Calu3 (cell line): ENCODE measurements at regions not wholly inside any gene's neighbourhood (a gene's known extent, or its start where the extent isn't known, plus 50 kb on each side); places are given as distances from the start of the nearest gene placed in this dataset.

Experiments used
- BruUV-seq: library from RNA; stranded (reverse); fragments of 400-500 nt; replicated peaks from 2 replicates; lab custom pipeline; 2021; lab: Mats Ljungman, UMichigan
- CTCF ChIA-PET: fragments of 300-600 bp; sonication (Branson Sonifier 250); formaldehyde crosslinking; loops from one replicate; lab custom pipeline; 2022; ENCODE audit warnings: antibody characterized with exemption; lab: Charles Lee
- DNase-seq: peaks from one replicate; pipeline ENCODE4 v3.0.0; 2022
- H3K27ac Mint-ChIP-seq: one replicate; pipeline ENCODE4 v1.8.0; 2022; ENCODE audit warnings: mixed read lengths; ENCODE audit not compliant: unreplicated experiment
- H3K27me3 Mint-ChIP-seq: one replicate; pipeline ENCODE4 v1.8.0; 2022; ENCODE audit warnings: mixed read lengths; ENCODE audit not compliant: unreplicated experiment
- H3K36me3 Mint-ChIP-seq: one replicate; pipeline ENCODE4 v1.8.0; 2022; ENCODE audit warnings: mild to moderate bottlenecking, moderate library complexity, mixed read lengths; ENCODE audit not compliant: insufficient read depth, unreplicated experiment
- H3K4me1 Mint-ChIP-seq: one replicate; pipeline ENCODE4 v1.8.0; 2022; ENCODE audit warnings: mild to moderate bottlenecking, low read depth, mixed read lengths; ENCODE audit not compliant: unreplicated experiment
- H3K4me3 Mint-ChIP-seq: one replicate; pipeline ENCODE4 v1.8.0; 2022; ENCODE audit warnings: mild to moderate bottlenecking, low read depth, moderate library complexity, mixed read lengths; ENCODE audit not compliant: unreplicated experiment
- H3K9me3 Mint-ChIP-seq: one replicate; pipeline ENCODE4 v1.8.0; 2022; ENCODE audit warnings: low read depth, mixed read lengths; ENCODE audit not compliant: unreplicated experiment
- CTCF ChIP-seq: fragments of 200-600 bp; IDR thresholded peaks from one replicate; pipeline ENCODE4 v1.8.0; 2022; ENCODE audit warnings: antibody characterized with exemption; ENCODE audit not compliant: unreplicated experiment
- intact Hi-C: fragments of 100-400 bp; cut with micrococcal nuclease; formaldehyde crosslinking; loops from one replicate; pipeline ENCODE4 v1.10.0; 2022; ENCODE audit not compliant: unreplicated experiment

GRCh38 chr15:24899367-24899766, 55.4 kb upstream of the SNRPN start:
- no peaks in the 10 kb centered on the region for H3K27me3 Mint-ChIP-seq
- TF ChIP-seq CTCF = no peak
- no TSS peak for BruUV-seq
- H3K4me1 Mint-ChIP-seq = no peaks in the 10 kb centered on the region
- H3K36me3 Mint-ChIP-seq = no peaks in the 10 kb centered on the region
- H3K27ac Mint-ChIP-seq = no peak overlapping the region
- H3K4me3 Mint-ChIP-seq = no peak overlapping the region
- intact Hi-C loops = no loop called here
- DNase-seq = no peak
- CTCF ChIA-PET = no interaction called here
- peaks cover 3% of the 10 kb centered on the region for H3K9me3 Mint-ChIP-seq

GRCh38 chr15:24899795-24900194, 55.0 kb upstream of the SNRPN start:
- CTCF ChIA-PET = interaction anchor here (0.5 kb wide), 1 partner anchor 1270 kb away, joined by 3 read pairs; no protein-coding TSS in a partner anchor
- peaks cover 3% of the 10 kb centered on the region for H3K9me3 Mint-ChIP-seq
- no peaks in the 10 kb centered on the region for H3K27me3 Mint-ChIP-seq
- intact Hi-C loops = no loop called here
- no TSS peak for BruUV-seq
- no peak overlapping the region for H3K4me3 Mint-ChIP-seq
- no peak for DNase-seq
- H3K27ac Mint-ChIP-seq = no peak overlapping the region
- no peaks in the 10 kb centered on the region for H3K36me3 Mint-ChIP-seq
- no peak for TF ChIP-seq CTCF
- H3K4me1 Mint-ChIP-seq = no peaks in the 10 kb centered on the region

GRCh38 chr15:24901409-24901808, 53.4 kb upstream of the SNRPN start:
- no peak for TF ChIP-seq CTCF
- DNase-seq = no peak
- no peak overlapping the region for H3K27ac Mint-ChIP-seq
- H3K4me3 Mint-ChIP-seq = no peak overlapping the region
- no peaks in the 10 kb centered on the region for H3K36me3 Mint-ChIP-seq
- peaks cover 3% of the 10 kb centered on the region for H3K9me3 Mint-ChIP-seq
- intact Hi-C loops = no loop called here
- H3K27me3 Mint-ChIP-seq = no peaks in the 10 kb centered on the region
- BruUV-seq = no TSS peak
- H3K4me1 Mint-ChIP-seq = no peaks in the 10 kb centered on the region
- CTCF ChIA-PET = no interaction called here
